ENCODE measurements at regions not wholly inside any gene's neighbourhood (a gene's known extent, or its start where the extent isn't known, plus 50 kb on each side); places are given as distances from the start of the nearest gene placed in this dataset.

DNA sequence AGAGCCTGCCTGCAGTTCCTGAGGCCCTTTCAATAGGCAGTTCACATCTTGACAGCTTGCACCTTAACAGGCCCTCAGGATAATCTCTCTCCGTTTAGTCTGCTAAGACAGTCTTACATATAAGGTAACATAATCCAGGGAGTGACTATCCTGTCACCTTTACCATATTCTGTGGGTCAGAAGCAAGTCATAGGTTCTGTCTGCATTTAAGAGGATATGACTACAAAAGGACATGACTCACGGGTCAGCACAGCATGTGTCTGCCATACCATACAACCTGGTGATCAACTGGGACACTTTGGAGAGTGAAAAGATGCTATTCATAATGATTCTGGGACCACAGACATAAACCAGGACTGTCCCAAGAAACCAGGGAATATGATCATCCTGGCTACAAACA is 611.1 kb downstream of the SOX6 start:
- no peak for DNase-seq

GRCh38 chr11:15747671-15748070 is 608.7 kb downstream of the SOX6 start:
- DNase-seq = no peak

DNA sequence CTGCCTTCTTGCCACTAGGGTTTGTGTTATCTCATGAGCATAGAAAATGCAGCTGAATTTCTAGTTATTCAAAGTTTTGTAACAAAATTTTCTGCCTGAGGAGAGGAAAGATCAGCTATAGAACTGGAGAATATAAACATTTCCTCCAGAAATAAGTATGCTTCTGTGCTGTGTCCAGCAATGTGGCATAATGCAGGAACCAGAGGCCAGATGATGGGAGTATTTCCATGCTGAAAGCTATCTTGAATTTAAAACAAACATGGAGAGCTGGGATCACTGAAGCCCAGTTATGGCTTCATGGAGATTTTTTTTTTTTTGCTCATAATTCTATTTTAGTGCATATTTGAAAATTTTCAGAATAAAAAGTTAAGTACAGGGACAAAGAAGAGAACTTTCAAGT is 608.2 kb downstream of the SOX6 start:
- no peak for DNase-seq

DNA sequence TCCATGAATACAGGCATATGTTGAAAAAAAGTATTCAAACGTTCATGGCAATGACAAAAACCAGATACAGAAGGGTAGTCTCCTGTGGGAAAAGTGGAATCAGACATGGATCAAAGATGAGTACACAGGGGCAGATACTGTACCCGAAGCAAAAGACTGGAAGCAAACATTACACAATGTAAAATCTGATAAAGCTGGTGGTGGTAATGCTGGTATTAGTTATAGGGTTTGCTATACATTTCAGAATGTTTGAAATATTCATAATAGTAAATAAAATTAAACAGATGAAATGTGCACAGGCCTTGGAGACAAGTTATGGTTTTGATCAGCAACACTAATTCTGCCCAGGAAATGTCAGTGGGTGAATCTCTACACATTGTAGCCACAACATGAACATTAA is 607.6 kb downstream of the SOX6 start:
- DNase-seq = no peak

GRCh38 chr11:15750535-15751308 is 605.6 kb downstream of the SOX6 start:
- no peak for DNase-seq

GRCh38 chr11:15754221-15754620 is 602.1 kb downstream of the SOX6 start:
- DNase-seq = no peak

DNA sequence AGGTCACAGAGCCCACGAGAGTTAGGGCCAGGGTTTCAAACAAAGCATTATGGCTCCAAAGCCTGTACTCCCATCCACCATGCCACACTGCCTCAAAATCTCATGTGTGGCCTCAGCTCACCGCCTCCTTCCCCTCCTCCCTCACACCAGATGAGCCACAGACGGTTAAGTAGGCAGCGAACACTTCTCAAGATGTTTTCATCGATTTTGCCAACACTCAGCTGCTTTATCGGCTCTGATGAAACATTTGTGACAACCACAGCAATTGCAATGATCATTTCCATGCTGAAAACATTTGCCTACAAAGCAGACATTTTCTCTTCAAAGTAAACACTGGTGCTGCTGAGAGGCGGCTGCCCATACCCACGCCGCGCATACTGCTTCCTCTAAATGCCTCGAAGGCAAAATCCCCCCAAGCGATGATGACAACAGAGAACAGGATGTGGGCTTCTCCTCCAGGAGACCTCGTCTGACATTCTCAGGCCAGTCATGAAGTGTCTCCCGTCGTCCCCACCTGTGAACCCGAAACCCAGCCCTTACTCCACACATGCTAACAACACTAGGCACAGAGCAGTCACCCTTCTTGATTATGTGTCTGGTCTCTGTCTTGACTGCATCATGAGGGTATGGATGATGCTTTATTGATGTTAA is 599.2 kb downstream of the SOX6 start:
- no peak for DNase-seq

GRCh38 chr11:15758857-15759465 is 597.4 kb downstream of the SOX6 start:
- no peak for DNase-seq

DNA sequence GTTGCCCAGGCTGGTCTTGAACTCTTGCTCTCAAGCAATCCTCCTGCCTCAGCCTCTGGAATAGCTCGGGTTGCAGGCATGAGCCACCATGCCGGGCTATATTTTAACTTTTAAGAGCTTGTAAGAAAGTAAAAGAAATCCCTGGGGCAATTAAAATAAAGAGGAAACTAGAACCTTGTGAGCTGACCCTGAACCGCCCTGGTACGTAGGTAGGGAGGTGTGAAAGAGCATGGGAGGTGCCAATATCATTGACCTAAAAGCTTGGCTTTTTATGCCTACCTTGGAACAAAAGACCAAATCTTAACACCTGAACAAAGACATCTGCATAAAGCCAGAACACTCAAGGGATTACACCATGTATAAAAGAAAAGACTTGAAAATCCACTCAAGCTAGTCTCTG is 595.1 kb downstream of the SOX6 start:
- DNase-seq = no peak

GRCh38 chr11:15764326-15764725 is 592.0 kb downstream of the SOX6 start:
- no peak for DNase-seq

- DNase-seq = no peak
These were observed 591.4 kb downstream of the SOX6 start for GRCh38 chr11:15764948-15765347.

DNA sequence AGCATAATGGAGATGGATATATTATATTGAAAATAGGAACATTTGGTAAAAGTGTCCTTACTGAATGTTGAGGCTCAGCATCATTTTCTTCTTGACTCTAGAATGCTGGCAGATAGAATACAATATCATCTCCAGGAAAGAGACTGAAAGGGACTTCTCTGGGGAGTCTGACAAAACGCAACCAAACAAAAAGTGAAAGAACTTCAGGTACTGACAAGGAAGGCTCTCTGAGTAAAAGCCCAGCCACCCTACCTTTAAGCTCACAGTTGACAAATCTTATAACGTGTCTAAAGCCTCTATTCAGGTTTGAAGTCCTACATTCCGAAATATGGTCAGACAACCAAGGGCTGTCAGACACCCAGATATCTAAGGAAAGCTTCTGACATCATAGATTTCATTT is 590.8 kb downstream of the SOX6 start:
- DNase-seq = no peak

DNA sequence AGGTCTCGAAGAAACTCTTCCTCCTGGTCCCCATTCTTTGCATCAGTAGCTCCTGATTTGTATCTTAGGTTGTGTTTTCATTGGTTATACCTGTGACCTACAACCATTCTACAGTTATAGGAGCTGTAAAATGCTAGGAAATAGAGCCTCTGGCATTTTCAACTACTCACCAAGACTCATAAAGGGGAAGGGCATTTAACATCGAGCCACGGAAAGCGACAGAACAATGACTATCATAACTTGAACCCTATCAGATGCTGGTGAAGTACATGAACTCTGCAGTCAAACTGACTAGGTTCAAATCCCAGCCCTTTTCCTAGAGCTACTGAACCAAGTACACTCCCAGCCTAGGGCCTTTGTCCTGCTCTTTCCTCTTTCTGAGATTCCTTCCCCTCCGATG is 588.0 kb downstream of the SOX6 start:
- DNase-seq = no peak

DNA sequence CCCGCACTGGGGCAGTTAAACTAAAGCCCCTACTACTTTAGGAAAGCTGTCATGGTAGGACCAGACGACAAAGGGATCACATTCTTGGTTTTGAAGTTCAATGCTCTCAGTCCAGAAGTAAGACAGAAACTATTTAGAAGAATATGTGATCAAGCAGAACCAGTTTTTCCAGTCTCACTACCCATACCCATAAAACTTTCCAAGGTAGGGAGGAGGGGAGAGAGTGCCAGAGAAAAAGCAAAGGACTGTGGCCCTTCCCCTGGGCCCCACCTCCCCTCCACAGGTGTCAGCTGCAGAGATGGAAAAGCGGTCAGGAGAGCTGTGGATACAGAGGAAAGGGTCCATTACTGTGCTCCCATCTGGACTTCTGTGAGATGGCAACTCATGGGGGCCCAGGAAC is 587.1 kb downstream of the SOX6 start:
- no peak for DNase-seq

GRCh38 chr11:15770798-15771414 is 585.4 kb downstream of the SOX6 start:
- DNase-seq = no peak

- no peak for DNase-seq
These were observed 583.8 kb downstream of the SOX6 start for GRCh38 chr11:15772547-15772946.

DNA sequence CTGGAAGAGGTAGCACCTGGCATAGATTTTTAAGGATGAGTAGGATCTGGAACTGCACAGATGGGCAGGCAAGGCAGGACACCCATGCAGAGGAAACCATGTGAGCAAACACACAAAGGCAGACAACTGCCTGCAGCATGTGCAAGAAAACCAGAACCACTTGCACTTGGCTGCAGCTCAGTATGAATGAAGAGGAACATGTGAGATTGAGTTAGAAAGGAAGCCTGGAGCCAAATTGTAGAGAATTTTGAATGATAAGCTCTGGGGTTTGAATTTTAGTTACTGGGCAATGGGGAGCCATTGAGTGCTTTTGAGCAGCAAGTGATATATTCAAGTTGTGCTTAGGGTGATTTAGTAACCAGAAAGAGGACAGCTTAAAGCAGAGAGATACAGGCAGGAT is 583.4 kb downstream of the SOX6 start:
- DNase-seq = no peak

GRCh38 chr11:15773476-15774387 is 582.6 kb downstream of the SOX6 start:
- DNase-seq = no peak

- no peak for DNase-seq
These were observed 581.9 kb downstream of the SOX6 start for GRCh38 chr11:15774388-15774939.

- no peak for DNase-seq
These were observed 581.3 kb downstream of the SOX6 start for GRCh38 chr11:15775015-15775541.

GRCh38 chr11:15775797-15776196 is 580.5 kb downstream of the SOX6 start:
- DNase-seq = no peak

GRCh38 chr11:15776366-15776765 is 580.0 kb downstream of the SOX6 start:
- DNase-seq = no peak

Data from cerebellar nuclear complex (tissue), 1 donor.